ENCODE measurements at regions not wholly inside any gene's neighbourhood (a gene's known extent, or its start where the extent isn't known, plus 50 kb on each side); places are given as distances from the start of the nearest gene placed in this dataset.

DNA sequence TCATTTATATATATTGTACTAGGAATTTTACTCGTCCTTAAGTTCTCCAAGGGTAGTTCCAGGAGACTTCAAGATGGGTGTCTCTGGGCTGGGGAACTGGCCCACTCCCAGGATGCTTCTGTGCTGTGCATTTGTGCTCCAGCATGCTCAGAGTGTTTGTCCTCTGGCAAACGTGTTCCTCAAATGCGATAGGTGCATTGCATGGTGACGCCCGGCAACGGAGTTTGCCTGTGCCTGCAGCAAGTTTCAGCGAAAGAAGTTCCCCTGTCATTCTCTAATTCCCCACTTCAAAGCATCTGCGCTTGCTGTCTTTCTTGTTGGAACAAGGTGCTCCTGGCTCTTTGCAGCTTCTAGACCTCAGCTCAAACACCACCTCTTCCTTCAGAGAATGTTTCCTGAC, 465.1 kb downstream of the GALR1 start:
- TF ChIP-seq, protein P1, sequence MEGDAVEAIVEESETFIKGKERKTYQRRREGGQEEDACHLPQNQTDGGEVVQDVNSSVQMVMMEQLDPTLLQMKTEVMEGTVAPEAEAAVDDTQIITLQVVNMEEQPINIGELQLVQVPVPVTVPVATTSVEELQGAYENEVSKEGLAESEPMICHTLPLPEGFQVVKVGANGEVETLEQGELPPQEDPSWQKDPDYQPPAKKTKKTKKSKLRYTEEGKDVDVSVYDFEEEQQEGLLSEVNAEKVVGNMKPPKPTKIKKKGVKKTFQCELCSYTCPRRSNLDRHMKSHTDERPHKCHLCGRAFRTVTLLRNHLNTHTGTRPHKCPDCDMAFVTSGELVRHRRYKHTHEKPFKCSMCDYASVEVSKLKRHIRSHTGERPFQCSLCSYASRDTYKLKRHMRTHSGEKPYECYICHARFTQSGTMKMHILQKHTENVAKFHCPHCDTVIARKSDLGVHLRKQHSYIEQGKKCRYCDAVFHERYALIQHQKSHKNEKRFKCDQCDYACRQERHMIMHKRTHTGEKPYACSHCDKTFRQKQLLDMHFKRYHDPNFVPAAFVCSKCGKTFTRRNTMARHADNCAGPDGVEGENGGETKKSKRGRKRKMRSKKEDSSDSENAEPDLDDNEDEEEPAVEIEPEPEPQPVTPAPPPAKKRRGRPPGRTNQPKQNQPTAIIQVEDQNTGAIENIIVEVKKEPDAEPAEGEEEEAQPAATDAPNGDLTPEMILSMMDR (IDR thresholded peaks at IDR 0.05; ENCODE audit: unreplicated experiment): no peak
- intact Hi-C loops (cut with micrococcal nuclease): no loop called here
- no peak overlapping the region for H3K4me3 Mint-ChIP-seq (ENCODE audit: unreplicated experiment)
- H3K9me3 Mint-ChIP-seq (ENCODE audit: unreplicated experiment): no peaks in the 10 kb centered on the region
- no peaks in the 10 kb centered on the region for H3K36me3 Mint-ChIP-seq (ENCODE audit: insufficient read depth, unreplicated experiment)
- ChIA-PET CTCF (interaction anchor here (0.6 to 1.2 kb wide), 2 partner anchors 714 to 1271 kb away, joined by 3 to 5 read pairs; no protein-coding TSS in a partner anchor), POLR2A (interaction anchor here (0.7 kb wide), 1 partner anchor 452 kb away, joined by 3 read pairs; no protein-coding TSS in a partner anchor)
- DNase-seq (ENCODE audit: unreplicated experiment): no peak
- H3K27ac Mint-ChIP-seq (ENCODE audit: low read depth, unreplicated experiment): no peak overlapping the region
- no TSS peak for BruUV-seq (replicated peaks)
- H3K4me1 Mint-ChIP-seq (ENCODE audit: insufficient read depth, unreplicated experiment): peaks cover 14% of the 10 kb centered on the region
- peaks cover 69% of the 10 kb centered on the region for H3K27me3 Mint-ChIP-seq (ENCODE audit: insufficient read depth, unreplicated experiment)

DNA sequence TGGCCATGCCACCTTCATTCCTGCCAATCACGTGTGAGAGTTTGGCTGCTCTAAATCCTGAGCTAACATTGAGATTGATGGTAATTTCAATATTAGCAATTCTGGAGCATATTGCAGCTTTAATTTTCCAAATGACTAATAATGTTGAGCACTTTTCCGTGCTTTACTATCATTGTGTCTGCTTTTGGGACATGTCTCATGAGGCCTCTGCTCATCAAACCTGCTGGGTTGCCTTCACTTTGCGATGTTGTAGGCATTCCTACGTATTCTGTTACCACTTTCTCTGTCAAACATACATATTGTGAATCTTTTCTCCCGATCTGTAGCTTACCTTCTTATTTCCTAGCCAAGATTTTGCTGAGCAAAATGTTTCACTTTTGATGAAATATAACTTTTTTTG, 466.6 kb downstream of the GALR1 start:
- no peak overlapping the region for H3K4me3 Mint-ChIP-seq (ENCODE audit: unreplicated experiment)
- peaks cover 16% of the 10 kb centered on the region for H3K4me1 Mint-ChIP-seq (ENCODE audit: insufficient read depth, unreplicated experiment)

DNA sequence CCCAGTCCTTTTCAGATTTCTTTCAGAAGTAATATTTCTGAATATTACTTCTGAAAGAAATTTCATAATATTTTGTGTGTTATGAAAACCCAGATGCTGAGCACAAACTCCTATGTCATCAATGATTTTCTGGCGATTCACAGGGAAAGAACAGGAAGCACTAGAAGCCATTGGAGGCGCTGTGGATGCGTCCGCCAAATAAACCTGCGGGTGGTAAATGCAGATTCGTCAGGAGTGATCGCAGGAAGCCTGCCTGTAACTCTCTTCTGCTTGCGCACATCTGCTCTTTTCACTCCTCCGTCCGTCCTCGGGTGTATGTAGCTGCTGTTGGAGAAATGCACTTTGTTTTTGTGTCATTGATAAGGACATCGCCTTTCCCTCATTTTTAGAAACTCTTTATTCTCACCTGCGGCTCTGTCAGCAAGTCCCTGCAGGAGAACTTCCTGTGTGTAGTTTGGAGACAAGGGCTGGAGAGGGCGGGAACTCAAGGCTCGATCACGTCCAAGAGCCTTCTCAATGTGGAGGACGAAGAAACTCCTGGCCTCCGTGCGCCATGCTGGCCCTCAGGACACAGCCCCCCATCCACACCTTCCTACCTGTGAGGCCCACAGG, 483.8 kb downstream of the GALR1 start:
- Mint-ChIP-seq H3K36me3 (ENCODE audit: insufficient read depth, unreplicated experiment) (no peaks in the 10 kb centered on the region), H3K9me3 (ENCODE audit: unreplicated experiment) (no peaks in the 10 kb centered on the region), H3K4me1 (ENCODE audit: insufficient read depth, unreplicated experiment) (no peaks in the 10 kb centered on the region), H3K27ac (ENCODE audit: low read depth, unreplicated experiment) (no peak overlapping the region), H3K27me3 (ENCODE audit: insufficient read depth, unreplicated experiment) (peaks cover 92% of the 10 kb centered on the region), H3K4me3 (ENCODE audit: unreplicated experiment) (no peak overlapping the region)
- TF ChIP-seq, protein P1 (IDR thresholded peaks at IDR 0.05; ENCODE audit: unreplicated experiment): no peak
- intact Hi-C loops (cut with micrococcal nuclease): no loop called here
- ChIA-PET POLR2A (no interaction called here), CTCF (no interaction called here)
- BruUV-seq (replicated peaks): no TSS peak
- DNase-seq (ENCODE audit: unreplicated experiment): no peak

More for the DNA sequence above, 466.6 kb downstream of the GALR1 start:
- intact Hi-C loops (cut with micrococcal nuclease): no loop called here
- Mint-ChIP-seq H3K27me3 (ENCODE audit: insufficient read depth, unreplicated experiment) (peaks cover 82% of the 10 kb centered on the region), H3K27ac (ENCODE audit: low read depth, unreplicated experiment) (no peak overlapping the region), H3K9me3 (ENCODE audit: unreplicated experiment) (no peaks in the 10 kb centered on the region), H3K36me3 (ENCODE audit: insufficient read depth, unreplicated experiment) (no peaks in the 10 kb centered on the region)
- CTCF ChIA-PET: interaction anchor here (0.9 kb wide), 1 partner anchor 732 kb away, joined by 3 read pairs; no protein-coding TSS in a partner anchor
- BruUV-seq (replicated peaks): no TSS peak
- POLR2A ChIA-PET: interaction anchor here (0.6 kb wide), 1 partner anchor 334 kb away, joined by 3 read pairs; no protein-coding TSS in a partner anchor
- no peak for DNase-seq (ENCODE audit: unreplicated experiment)
- TF ChIP-seq, protein P1 (IDR thresholded peaks at IDR 0.05; ENCODE audit: unreplicated experiment): no peak

DNA sequence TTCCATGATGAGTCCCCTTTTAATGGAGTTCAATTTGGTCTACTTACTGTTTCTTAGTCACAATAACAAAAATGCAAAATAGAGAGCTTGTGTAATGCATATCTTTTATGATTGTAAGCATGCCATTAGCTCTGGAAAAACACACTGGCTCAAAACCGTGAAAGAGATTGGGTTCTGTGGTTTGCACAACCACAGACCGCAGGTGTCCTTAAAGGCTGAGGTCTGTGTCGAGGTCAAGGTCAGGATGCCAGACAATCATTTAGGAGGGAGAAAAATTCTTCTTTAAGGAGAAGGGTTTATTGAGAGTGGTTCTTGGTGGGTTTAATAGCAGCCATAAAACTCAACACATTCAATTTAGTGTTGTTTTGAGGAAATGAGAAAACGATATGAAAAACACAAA, 487.2 kb downstream of the GALR1 start:
- H3K27ac Mint-ChIP-seq (ENCODE audit: low read depth, unreplicated experiment): no peak overlapping the region
- intact Hi-C loops (cut with micrococcal nuclease): no loop called here
- DNase-seq (ENCODE audit: unreplicated experiment): no peak
- H3K4me1 Mint-ChIP-seq (ENCODE audit: insufficient read depth, unreplicated experiment): no peaks in the 10 kb centered on the region
- H3K9me3 Mint-ChIP-seq (ENCODE audit: unreplicated experiment): no peaks in the 10 kb centered on the region
- no peaks in the 10 kb centered on the region for H3K36me3 Mint-ChIP-seq (ENCODE audit: insufficient read depth, unreplicated experiment)
- TF ChIP-seq, protein P1 (IDR thresholded peaks at IDR 0.05; ENCODE audit: unreplicated experiment): no peak
- CTCF ChIA-PET: interaction anchor here (0.6 kb wide), 2 partner anchors 30 to 1259 kb away, joined by 3 read pairs; no protein-coding TSS in a partner anchor
- no peak overlapping the region for H3K4me3 Mint-ChIP-seq (ENCODE audit: unreplicated experiment)
- BruUV-seq (replicated peaks): no TSS peak
- peaks cover 91% of the 10 kb centered on the region for H3K27me3 Mint-ChIP-seq (ENCODE audit: insufficient read depth, unreplicated experiment)
- POLR2A ChIA-PET: no interaction called here

Data from MCF 10A (cell line).